Calu3 (cell line): ENCODE measurements at regions not wholly inside any gene's neighbourhood (a gene's known extent, or its start where the extent isn't known, plus 50 kb on each side); places are given as distances from the start of the nearest gene placed in this dataset.

Source experiments
- BruUV-seq: library from RNA; stranded (reverse); fragments of 400-500 nt; replicated peaks from 2 replicates; lab custom pipeline; 2021; lab: Mats Ljungman, UMichigan
- CTCF ChIA-PET: fragments of 300-600 bp; sonication (Branson Sonifier 250); formaldehyde crosslinking; loops from one replicate; lab custom pipeline; 2022; ENCODE audit warnings: antibody characterized with exemption; lab: Charles Lee
- DNase-seq: peaks from one replicate; pipeline ENCODE4 v3.0.0; 2022
- H3K27ac Mint-ChIP-seq: one replicate; pipeline ENCODE4 v1.8.0; 2022; ENCODE audit warnings: mixed read lengths; ENCODE audit not compliant: unreplicated experiment
- H3K27me3 Mint-ChIP-seq: one replicate; pipeline ENCODE4 v1.8.0; 2022; ENCODE audit warnings: mixed read lengths; ENCODE audit not compliant: unreplicated experiment
- H3K36me3 Mint-ChIP-seq: one replicate; pipeline ENCODE4 v1.8.0; 2022; ENCODE audit warnings: mild to moderate bottlenecking, moderate library complexity, mixed read lengths; ENCODE audit not compliant: insufficient read depth, unreplicated experiment
- H3K4me1 Mint-ChIP-seq: one replicate; pipeline ENCODE4 v1.8.0; 2022; ENCODE audit warnings: mild to moderate bottlenecking, low read depth, mixed read lengths; ENCODE audit not compliant: unreplicated experiment
- H3K4me3 Mint-ChIP-seq: one replicate; pipeline ENCODE4 v1.8.0; 2022; ENCODE audit warnings: mild to moderate bottlenecking, low read depth, moderate library complexity, mixed read lengths; ENCODE audit not compliant: unreplicated experiment
- H3K9me3 Mint-ChIP-seq: one replicate; pipeline ENCODE4 v1.8.0; 2022; ENCODE audit warnings: low read depth, mixed read lengths; ENCODE audit not compliant: unreplicated experiment
- CTCF ChIP-seq: fragments of 200-600 bp; IDR thresholded peaks from one replicate; pipeline ENCODE4 v1.8.0; 2022; ENCODE audit warnings: antibody characterized with exemption; ENCODE audit not compliant: unreplicated experiment
- intact Hi-C: fragments of 100-400 bp; cut with micrococcal nuclease; formaldehyde crosslinking; loops from one replicate; pipeline ENCODE4 v1.10.0; 2022; ENCODE audit not compliant: unreplicated experiment

GRCh38 chr16:63363738-63364137, 1327.5 kb upstream of the CDH8 start:
- Mint-ChIP-seq H3K9me3 (peaks cover under 1% of the 10 kb centered on the region), H3K4me3 (no peak overlapping the region), H3K4me1 (no peaks in the 10 kb centered on the region), H3K36me3 (no peaks in the 10 kb centered on the region), H3K27me3 (no peaks in the 10 kb centered on the region), H3K27ac (no peak overlapping the region)
- no TSS peak for BruUV-seq
- TF ChIP-seq CTCF: no peak
- intact Hi-C loops: no loop called here
- no peak for DNase-seq
- CTCF ChIA-PET: no interaction called here

- BruUV-seq: no TSS peak
- intact Hi-C loops: loop anchor here (1.0 to 2.0 kb wide), 2 partner anchors 690 to 1757 kb away; no protein-coding TSS in a partner anchor
- H3K4me1 Mint-ChIP-seq: no peaks in the 10 kb centered on the region
Observed at GRCh38 chr16:63361032-63361624, 1324.9 kb upstream of the CDH8 start.

GRCh38 chr16:63349961-63350360, 1313.7 kb upstream of the CDH8 start:
- intact Hi-C loops: no loop called here
- TF ChIP-seq CTCF: no peak
- Mint-ChIP-seq H3K9me3 (peaks cover 14% of the 10 kb centered on the region), H3K4me1 (no peaks in the 10 kb centered on the region), H3K27ac (no peak overlapping the region), H3K4me3 (no peak overlapping the region), H3K27me3 (no peaks in the 10 kb centered on the region), H3K36me3 (no peaks in the 10 kb centered on the region)
- CTCF ChIA-PET: no interaction called here
- no peak for DNase-seq
- BruUV-seq: no TSS peak

More at GRCh38 chr16:63361032-63361624, 1324.9 kb upstream of the CDH8 start:
- no peak overlapping the region for H3K27ac Mint-ChIP-seq
- CTCF ChIA-PET: no interaction called here
- no peaks in the 10 kb centered on the region for H3K36me3 Mint-ChIP-seq
- peak; percentile 72 for TF ChIP-seq CTCF
- H3K4me3 Mint-ChIP-seq: no peak overlapping the region
- no peaks in the 10 kb centered on the region for H3K27me3 Mint-ChIP-seq
- DNase-seq: peak; percentile 23
- peaks cover 4% of the 10 kb centered on the region for H3K9me3 Mint-ChIP-seq

GRCh38 chr16:63346000-63346399, 1309.8 kb upstream of the CDH8 start:
- Mint-ChIP-seq H3K4me3 (no peak overlapping the region), H3K36me3 (no peaks in the 10 kb centered on the region), H3K27ac (no peak overlapping the region), H3K27me3 (no peaks in the 10 kb centered on the region), H3K9me3 (peaks cover 17% of the 10 kb centered on the region), H3K4me1 (no peaks in the 10 kb centered on the region)
- intact Hi-C loops: no loop called here
- no TSS peak for BruUV-seq
- no peak for TF ChIP-seq CTCF
- CTCF ChIA-PET: interaction anchor here (0.7 kb wide), 1 partner anchor 11 kb away, joined by 5 read pairs; no protein-coding TSS in a partner anchor
- DNase-seq: no peak
